GM18951 (cell line): ENCODE measurements at regions not wholly inside any gene's neighbourhood (a gene's known extent, or its start where the extent isn't known, plus 50 kb on each side); places are given as distances from the start of the nearest gene placed in this dataset.

Source experiments
- POLR2A ChIP-seq: IDR thresholded peaks from 4 replicates; pipeline ENCODE4 v1.6.1; 2011; ENCODE audit warnings: mild to moderate bottlenecking; ENCODE audit not compliant: insufficient read length, insufficient read depth; ENCODE audit errors: extremely low read depth
- in situ Hi-C: fragments of 300-500 bp; cut with MboI; formaldehyde crosslinking; loops from one replicate; pipeline ENCODE4 v1.12.0; 2022; ENCODE audit warnings: low sequenced_read_pairs, mixed read lengths, inconsistent platforms; ENCODE audit not compliant: unreplicated experiment

DNA sequence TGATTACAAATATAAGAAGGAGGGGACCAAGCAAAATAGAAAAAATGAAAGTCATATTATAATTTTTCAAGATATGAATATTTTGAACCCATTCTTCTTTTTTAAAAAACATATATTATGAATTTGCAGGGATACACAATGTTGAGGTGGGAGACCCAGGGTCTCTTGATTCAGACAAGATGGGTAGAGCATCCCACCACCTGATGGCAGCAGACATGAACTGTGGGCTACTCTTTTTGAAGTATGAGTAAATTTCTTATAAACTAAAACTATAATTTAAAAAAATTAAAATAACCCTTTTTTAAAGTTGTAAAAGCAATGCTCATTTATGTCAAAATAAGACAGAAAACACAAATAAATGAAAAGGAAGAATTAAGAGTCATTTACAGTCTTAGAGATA, 202.7 kb upstream of the PRICKLE1 start:
- no peak for TF ChIP-seq POLR2A
- in situ Hi-C loops: no loop called here

DNA sequence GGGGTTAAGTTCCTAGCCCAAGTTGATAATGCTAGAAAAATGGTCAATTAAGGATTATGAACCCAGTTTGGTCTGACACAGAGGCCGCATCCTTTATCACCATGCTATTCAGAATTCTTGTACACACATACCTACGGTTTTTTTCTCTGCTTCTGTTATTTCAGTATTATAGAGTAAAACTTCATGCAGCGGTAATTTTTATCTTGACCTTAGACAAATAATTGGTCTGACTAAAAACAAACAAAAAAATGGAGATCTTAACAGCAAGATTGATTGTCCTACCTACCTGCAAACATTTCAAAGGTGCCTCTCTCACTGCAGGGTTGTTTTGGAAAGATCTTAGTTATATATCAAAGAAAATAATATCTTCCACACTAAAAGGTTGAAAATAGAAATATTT, 201.9 kb upstream of the PRICKLE1 start:
- TF ChIP-seq POLR2A: no peak
- in situ Hi-C loops: no loop called here

GRCh38 chr12:42790761-42791151, 201.2 kb upstream of the PRICKLE1 start:
- in situ Hi-C loops: no loop called here
- no peak for TF ChIP-seq POLR2A

DNA sequence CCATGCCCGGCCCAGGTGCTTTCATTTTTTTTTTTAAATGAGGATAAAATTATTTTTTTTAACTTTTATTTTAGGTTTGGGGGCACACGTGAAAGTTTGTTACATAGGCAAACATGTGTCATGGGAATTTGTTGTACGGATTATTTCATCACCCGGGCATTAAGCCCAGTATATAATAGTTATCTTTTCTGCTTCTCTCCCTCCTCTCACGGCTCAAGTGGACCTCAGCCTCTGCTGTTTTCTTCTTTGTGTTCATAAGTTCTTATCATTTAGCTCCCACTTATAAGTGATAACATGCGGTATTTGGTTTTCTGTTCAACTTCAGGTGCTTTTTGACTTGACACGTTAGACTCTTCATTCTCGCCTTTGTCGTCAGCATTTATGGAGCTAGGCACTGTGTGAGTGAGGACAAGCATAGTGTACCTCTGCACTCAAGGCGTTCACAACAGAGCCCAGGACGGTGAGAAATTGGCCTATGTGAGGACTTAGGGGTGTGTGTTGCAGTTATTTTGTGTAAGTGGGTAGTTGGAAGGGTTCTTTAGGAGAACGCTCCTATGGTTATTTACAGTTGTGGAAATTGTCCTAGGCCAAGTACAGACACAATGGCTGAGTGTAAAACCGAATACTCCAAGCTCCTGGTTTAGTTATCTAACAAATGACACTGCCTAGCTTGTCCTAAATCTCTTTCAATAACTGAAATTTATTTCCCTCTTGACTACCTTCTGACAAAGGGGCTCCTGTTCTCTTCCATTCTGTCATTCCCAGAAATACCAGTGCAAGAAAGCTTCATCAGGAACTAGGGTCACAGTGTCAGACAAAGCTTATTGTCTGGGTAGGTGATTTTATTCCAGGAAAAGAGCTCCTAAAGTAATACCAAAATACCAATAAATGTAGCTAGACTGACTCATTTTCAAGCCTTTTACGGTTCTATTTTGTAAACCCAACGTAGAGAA, 200.5 kb upstream of the PRICKLE1 start:
- TF ChIP-seq POLR2A: no peak
- in situ Hi-C loops: no loop called here

DNA sequence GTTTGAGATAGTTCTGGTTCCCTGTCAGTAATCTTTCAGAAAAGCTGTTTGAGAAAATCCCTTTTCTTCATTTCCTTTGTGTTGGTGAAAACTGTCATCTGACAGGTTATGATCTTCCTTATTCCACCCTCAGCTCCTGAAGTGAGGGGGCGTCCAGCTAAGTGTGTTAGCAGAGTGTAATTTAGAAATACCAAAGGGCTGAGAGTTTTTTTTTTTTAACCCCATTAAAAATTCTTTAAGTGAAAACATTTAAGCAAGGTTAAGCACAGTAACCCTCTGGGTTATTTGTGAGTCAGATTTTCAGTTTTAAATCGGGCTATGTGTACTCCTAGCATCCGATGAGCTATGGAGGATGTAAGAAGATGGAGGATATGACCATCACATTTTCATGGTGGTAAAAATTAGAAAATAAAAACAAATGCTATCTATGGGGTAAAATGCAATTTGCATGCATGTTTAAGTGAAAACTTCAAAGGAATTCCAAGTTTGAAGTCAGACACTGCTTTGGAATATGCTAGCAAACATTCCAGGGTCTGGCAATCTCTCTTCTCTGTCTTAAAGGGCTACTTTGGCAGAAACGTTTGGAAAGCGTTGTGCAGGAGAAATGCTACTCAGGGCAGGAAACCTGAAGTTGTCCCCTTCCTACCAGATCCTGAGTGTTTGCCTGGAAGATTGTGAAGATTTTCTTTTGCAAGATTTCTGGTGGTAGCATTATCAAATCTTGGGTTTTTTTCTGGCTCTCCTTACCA, 197.0 kb upstream of the PRICKLE1 start:
- TF ChIP-seq POLR2A: no peak
- in situ Hi-C loops: no loop called here

- TF ChIP-seq POLR2A: no peak
- in situ Hi-C loops: no loop called here
These were observed 196.4 kb upstream of the PRICKLE1 start for GRCh38 chr12:42785944-42786343.

- in situ Hi-C loops: no loop called here
- TF ChIP-seq POLR2A: no peak
These were observed 191.1 kb upstream of the PRICKLE1 start for GRCh38 chr12:42780671-42781070.

DNA sequence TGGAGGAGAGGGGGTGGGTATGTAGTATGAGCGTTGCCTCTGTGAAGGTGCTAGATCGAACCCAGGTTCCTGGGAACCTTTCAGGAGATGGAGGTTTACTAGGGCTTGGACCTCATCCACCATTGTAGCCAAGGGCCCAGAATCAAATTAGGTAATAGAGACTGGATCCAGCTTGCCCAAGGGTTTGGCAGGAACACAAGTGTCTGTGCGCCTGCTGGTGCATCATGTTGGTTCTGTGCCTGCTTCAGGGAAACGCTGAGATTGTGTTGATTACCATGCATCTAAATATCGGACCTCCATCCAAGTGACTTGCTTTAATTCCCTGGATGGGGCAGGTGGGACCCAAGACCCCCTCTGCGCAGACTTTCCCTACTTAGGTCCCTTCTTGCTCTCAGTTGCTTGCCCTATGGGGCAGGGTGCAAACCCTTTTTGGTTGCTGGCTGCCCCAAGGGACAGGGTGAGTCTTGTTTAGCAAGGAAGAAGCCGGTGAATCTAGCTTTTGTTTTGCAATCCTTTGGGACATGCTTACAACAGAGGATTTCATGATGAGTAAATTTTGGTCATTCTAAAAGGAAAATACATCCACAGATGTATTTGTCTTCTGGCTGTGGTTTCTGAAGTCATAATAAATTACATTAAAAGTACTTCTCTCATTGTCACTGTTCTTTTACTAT, 189.8 kb upstream of the PRICKLE1 start:
- in situ Hi-C loops: no loop called here
- TF ChIP-seq POLR2A: no peak

DNA sequence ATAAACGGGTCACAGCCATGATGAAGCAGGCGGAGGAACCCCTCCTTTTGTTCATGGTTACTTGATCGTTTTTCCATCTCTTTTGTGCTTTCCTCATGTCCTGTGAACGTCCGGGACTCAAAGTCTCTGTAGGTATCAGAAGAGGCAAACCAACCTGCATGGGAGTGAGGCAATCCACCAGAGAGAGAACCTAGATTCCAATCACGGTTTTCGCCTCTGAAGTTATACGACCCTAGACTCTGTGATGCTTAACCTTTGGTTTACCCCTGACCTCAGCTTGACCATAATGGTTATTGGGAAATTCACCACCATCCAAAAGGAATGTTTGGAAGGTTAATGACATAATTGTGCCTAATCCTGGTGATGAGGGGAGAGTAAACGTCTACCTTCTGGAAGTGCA, 186.8 kb upstream of the PRICKLE1 start:
- in situ Hi-C loops: no loop called here
- no peak for TF ChIP-seq POLR2A

DNA sequence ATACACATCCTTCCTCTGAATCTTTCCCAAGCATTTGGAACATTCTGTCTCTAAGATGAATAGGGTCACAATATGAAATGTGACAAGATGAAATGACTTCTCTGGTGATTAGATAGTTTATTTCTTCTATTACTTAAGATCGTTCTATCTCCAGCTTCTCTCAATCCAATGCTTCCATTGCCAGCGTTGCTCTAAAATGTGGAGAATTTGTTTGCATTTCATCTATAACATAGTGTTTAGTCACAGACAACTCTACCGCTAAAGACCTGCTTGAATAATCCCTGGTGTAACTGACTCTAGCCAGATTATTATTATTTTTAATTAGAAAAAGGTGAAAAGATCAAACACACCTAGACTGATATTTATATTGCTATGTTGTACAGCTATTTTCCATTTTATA, 184.7 kb upstream of the PRICKLE1 start:
- TF ChIP-seq POLR2A: no peak
- in situ Hi-C loops: no loop called here

GRCh38 chr12:42770261-42770660, 180.7 kb upstream of the PRICKLE1 start:
- in situ Hi-C loops: no loop called here
- no peak for TF ChIP-seq POLR2A

GRCh38 chr12:42769455-42769854, 179.9 kb upstream of the PRICKLE1 start:
- in situ Hi-C loops: no loop called here
- no peak for TF ChIP-seq POLR2A

GRCh38 chr12:42767998-42768397, 178.5 kb upstream of the PRICKLE1 start:
- in situ Hi-C loops: no loop called here
- no peak for TF ChIP-seq POLR2A
